DND-41 (cell line): ENCODE measurements at regions not wholly inside any gene's neighbourhood (a gene's known extent, or its start where the extent isn't known, plus 50 kb on each side); places are given as distances from the start of the nearest gene placed in this dataset.

Experiments
- EZH2 ChIP-seq: IDR thresholded peaks from 3 replicates; pipeline ENCODE4 v1.6.1; 2012; ENCODE audit warnings: borderline replicate concordance, low read depth, mild to moderate bottlenecking, moderate library complexity, low read length, inconsistent platforms; ENCODE audit not compliant: severe bottlenecking
- TF ChIP-seq, protein P1 (sequence below): IDR thresholded peaks from 2 replicates; pipeline ENCODE4 v1.5.1; 2012; ENCODE audit warnings: borderline replicate concordance, low read length, moderate library complexity, mild to moderate bottlenecking; ENCODE audit not compliant: poor library complexity, severe bottlenecking; ENCODE audit errors: extremely low read depth

DNA sequence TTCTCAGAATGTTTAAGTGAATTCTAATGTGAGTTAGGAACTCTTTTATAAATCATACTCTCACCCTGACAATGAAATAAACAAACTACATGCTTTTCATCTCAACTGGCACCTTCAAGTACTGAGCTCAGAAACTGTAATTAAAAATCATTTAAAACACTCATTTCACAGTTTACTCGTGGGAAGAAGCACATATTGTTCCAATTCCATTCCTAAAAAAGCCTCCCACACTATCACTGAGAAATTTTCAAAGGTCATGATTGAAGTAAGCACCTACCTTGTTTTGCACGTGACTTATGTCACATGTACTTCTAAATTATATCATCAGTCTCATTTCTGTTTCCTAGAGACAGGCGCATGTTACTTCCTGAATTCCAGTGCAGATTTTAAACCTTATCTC lies 678.1 kb upstream of the SLC8A1 start:
- TF ChIP-seq, protein P1, sequence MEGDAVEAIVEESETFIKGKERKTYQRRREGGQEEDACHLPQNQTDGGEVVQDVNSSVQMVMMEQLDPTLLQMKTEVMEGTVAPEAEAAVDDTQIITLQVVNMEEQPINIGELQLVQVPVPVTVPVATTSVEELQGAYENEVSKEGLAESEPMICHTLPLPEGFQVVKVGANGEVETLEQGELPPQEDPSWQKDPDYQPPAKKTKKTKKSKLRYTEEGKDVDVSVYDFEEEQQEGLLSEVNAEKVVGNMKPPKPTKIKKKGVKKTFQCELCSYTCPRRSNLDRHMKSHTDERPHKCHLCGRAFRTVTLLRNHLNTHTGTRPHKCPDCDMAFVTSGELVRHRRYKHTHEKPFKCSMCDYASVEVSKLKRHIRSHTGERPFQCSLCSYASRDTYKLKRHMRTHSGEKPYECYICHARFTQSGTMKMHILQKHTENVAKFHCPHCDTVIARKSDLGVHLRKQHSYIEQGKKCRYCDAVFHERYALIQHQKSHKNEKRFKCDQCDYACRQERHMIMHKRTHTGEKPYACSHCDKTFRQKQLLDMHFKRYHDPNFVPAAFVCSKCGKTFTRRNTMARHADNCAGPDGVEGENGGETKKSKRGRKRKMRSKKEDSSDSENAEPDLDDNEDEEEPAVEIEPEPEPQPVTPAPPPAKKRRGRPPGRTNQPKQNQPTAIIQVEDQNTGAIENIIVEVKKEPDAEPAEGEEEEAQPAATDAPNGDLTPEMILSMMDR, result no peak
- TF ChIP-seq EZH2, result no peak
